Upper lobe of left lung (tissue), 6 donors: ENCODE measurements at regions not wholly inside any gene's neighbourhood (a gene's known extent, or its start where the extent isn't known, plus 50 kb on each side); places are given as distances from the start of the nearest gene placed in this dataset.

Experiments used
- ATAC-seq, 2 donors: fragments of 200-7000 bp; cut with Tn5 transposase; one replicate each; pipeline ENCODE4 v1.9.1; 2022; ENCODE audit warnings: mild to moderate bottlenecking in 2 of 2, moderate library complexity in 2 of 2; ENCODE audit not compliant: low FRiP score in 2 of 2
- DNase-seq, 2 donors: peaks; one replicate each; pipeline ENCODE4 v3.0.0-alpha.2; 2019 to 2020
- H3K27ac ChIP-seq, 4 donors: fragments of 200-600 bp; sonication (generic); one replicate each; pipeline ENCODE4 v1.5.1; 2016 to 2019
- H3K27me3 ChIP-seq, 4 donors: fragments of 200-600 bp; sonication (generic); one replicate each; pipeline ENCODE4 v1.5.1; 2017 to 2019
- H3K36me3 ChIP-seq, 4 donors: fragments of 200-600 bp; sonication (generic); one replicate each; pipeline ENCODE4 v1.5.1; 2016 to 2019
- H3K4me1 ChIP-seq, 4 donors: fragments of 200-600 bp; sonication (generic); one replicate each; pipeline ENCODE4 v1.5.1; 2018 to 2019
- H3K4me3 ChIP-seq, 4 donors: fragments of 200-600 bp; sonication (generic); one replicate each; pipeline ENCODE4 v1.5.1; 2017 to 2019; ENCODE audit warnings: mild to moderate bottlenecking in 2 of 4, moderate library complexity in 1 of 4
- H3K9me3 ChIP-seq, 4 donors: fragments of 200-600 bp; sonication (generic); one replicate each; pipeline ENCODE4 v1.5.1; 2018 to 2019
- EP300 ChIP-seq, 4 donors: sonication (generic); formaldehyde crosslinking; IDR thresholded peaks; one replicate each; pipeline ENCODE4 v1.5.1; 2017; ENCODE audit warnings: antibody characterized with exemption in 4 of 4, control low read depth in 2 of 4
- POLR2A ChIP-seq, 4 donors: fragments of 450-650 bp; IDR thresholded peaks; one replicate each; pipeline ENCODE4 v1.5.1; 2016 to 2017; ENCODE audit warnings: antibody characterized with exemption in 4 of 4, mild to moderate bottlenecking in 2 of 4
- POLR2AphosphoS5 ChIP-seq, 2 donors: sonication (generic); formaldehyde crosslinking; IDR thresholded peaks; one replicate each; pipeline ENCODE4 v1.5.1; 2017; ENCODE audit warnings: antibody characterized with exemption in 2 of 2
- WGBS, 2 donors: methylation state at CpG; one replicate each; pipeline ENCODE4 v1.1.5; 2017 to 2018; 5-methylcytosine and 5-hydroxymethylcytosine counted together
- TF ChIP-seq, protein P1 (sequence below), 6 experiments: fragments of 450-650 bp in 4 of 6; fragments of 200-600 bp in 2 of 6; sonication (generic) in 2 of 6; IDR thresholded peaks; one replicate each; pipeline ENCODE4 v1.5.1; 2016 to 2019; ENCODE audit warnings: antibody characterized with exemption in 6 of 6
- donor health status: DM: no; HTN: no; CAD: no; lungs with moderate emphysema.
- donor health status: DM: no; HTN: yes; CAD: no; lungs with severe emphysema.

DNA sequence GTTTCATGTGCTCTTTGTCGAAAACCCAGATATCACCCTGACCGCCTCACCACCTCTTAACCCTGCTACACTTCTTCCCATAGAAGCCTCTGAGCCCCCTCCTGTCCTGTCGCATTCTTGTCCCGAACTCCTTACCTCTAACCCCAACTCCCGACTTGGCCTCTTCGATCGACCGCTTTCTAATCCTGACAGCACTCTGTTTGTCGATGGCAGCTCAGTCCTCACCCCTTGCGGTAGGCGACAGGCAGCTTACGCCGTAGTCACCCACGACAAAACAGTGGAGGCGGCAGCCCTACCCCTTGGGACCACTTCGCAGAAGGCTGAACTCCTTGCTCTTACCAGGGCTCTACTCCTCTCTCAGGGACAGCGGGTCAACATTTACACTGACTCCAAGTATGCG is 961.7 kb downstream of the RPA4 start:
- TF ChIP-seq EP300 (IDR thresholded peaks at IDR 0.05) = no peak
- no peak for TF ChIP-seq POLR2A (IDR thresholded peaks at IDR 0.05)
- TF ChIP-seq, protein P1, sequence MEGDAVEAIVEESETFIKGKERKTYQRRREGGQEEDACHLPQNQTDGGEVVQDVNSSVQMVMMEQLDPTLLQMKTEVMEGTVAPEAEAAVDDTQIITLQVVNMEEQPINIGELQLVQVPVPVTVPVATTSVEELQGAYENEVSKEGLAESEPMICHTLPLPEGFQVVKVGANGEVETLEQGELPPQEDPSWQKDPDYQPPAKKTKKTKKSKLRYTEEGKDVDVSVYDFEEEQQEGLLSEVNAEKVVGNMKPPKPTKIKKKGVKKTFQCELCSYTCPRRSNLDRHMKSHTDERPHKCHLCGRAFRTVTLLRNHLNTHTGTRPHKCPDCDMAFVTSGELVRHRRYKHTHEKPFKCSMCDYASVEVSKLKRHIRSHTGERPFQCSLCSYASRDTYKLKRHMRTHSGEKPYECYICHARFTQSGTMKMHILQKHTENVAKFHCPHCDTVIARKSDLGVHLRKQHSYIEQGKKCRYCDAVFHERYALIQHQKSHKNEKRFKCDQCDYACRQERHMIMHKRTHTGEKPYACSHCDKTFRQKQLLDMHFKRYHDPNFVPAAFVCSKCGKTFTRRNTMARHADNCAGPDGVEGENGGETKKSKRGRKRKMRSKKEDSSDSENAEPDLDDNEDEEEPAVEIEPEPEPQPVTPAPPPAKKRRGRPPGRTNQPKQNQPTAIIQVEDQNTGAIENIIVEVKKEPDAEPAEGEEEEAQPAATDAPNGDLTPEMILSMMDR (IDR thresholded peaks at IDR 0.05) = no peak
- TF ChIP-seq POLR2AphosphoS5 (IDR thresholded peaks at IDR 0.05) = no peak
- 96 to 99% methylated on average over 17 to 18 of the region's 18 CpGs for WGBS, 2 donors
- no peaks in the 10 kb centered on the region for H3K36me3 ChIP-seq
- H3K4me3 ChIP-seq = no peak overlapping the region
- no peaks in the 10 kb centered on the region for H3K27me3 ChIP-seq
- H3K9me3 ChIP-seq = peaks cover 0 to 4% (median 0%) of the 10 kb centered on the region in 4 donors
- H3K4me1 ChIP-seq = no peaks in the 10 kb centered on the region
- ATAC-seq (no peak), DNase-seq (peak in 1 of 2 donors; percentile 1)
- H3K27ac ChIP-seq = no peak overlapping the region

DNA sequence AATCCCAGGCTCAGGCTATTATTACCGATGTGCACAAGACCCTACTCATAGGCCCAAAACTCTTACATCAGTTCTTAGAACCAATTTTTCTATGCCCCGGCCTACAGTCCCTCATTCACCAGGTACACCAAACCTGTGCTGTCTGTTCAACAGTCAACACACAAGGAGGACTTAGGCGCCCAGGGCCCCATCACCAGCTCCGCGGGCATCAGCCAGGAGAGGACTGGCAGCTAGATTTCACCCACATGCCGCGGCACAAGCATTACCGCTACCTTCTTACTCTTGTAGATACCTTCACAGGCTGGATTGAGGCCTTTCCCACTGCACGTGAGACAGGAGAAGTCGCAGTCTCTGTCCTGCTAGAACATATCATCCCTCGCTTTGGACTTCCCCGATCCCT is 962.5 kb downstream of the RPA4 start:
- no peaks in the 10 kb centered on the region for H3K4me1 ChIP-seq
- 94 to 100% methylated on average over 1 to 12 of the region's 12 CpGs for WGBS, 2 donors
- TF ChIP-seq POLR2AphosphoS5 (IDR thresholded peaks at IDR 0.05) = no peak
- no peak for TF ChIP-seq POLR2A (IDR thresholded peaks at IDR 0.05)
- TF ChIP-seq, protein P1 (IDR thresholded peaks at IDR 0.05) = no peak
- TF ChIP-seq EP300 (IDR thresholded peaks at IDR 0.05) = no peak
- H3K27me3 ChIP-seq = no peaks in the 10 kb centered on the region
- no peak for ATAC-seq
- H3K4me3 ChIP-seq = no peak overlapping the region
- H3K36me3 ChIP-seq = no peaks in the 10 kb centered on the region
- no peak overlapping the region for H3K27ac ChIP-seq
- peaks cover 0 to 4% (median 0%) of the 10 kb centered on the region in 4 donors for H3K9me3 ChIP-seq
- DNase-seq = peak in 1 of 2 donors; percentile 9

DNA sequence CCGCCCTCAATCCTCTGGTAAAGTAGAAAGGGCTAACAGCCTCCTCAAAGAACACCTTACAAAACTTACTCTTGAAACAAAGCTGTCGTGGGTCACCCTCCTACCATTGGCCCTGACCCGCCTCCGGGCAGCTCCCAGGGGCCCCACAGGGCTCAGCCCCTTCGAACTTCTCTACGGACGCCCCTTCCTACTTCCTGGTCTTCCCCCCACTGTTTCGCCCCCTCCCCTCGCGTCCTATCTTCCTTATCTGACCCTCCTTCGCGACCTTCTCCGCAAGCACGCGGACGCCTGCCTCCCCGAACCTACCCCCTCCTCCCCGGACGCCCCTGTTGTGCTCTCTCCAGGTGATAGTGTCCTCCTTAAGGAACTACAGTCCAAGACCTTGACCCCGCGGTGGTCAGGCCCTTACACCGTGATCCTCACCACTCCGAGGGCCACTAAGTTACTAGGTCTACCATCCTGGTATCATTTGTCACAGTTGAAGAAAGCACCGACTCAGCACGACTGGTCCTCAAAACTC is 963.1 kb downstream of the RPA4 start:
- Histone ChIP-seq H3K36me3 (no peaks in the 10 kb centered on the region), H3K27ac (no peak overlapping the region), H3K4me3 (no peak overlapping the region), H3K27me3 (no peaks in the 10 kb centered on the region), H3K9me3 (peaks cover 0 to 4% (median 0%) of the 10 kb centered on the region in 4 donors), H3K4me1 (no peaks in the 10 kb centered on the region)
- DNase-seq = peak in 1 of 2 donors; percentile 29
- TF ChIP-seq EP300 (IDR thresholded peaks at IDR 0.05) (no peak), POLR2A (IDR thresholded peaks at IDR 0.05) (no peak), POLR2AphosphoS5 (IDR thresholded peaks at IDR 0.05) (no peak)
- TF ChIP-seq, protein P1 (IDR thresholded peaks at IDR 0.05) = no peak
- ATAC-seq = no peak
- 96 to 98% methylated on average over 25 of the region's 25 CpGs for WGBS, 2 donors

DNA sequence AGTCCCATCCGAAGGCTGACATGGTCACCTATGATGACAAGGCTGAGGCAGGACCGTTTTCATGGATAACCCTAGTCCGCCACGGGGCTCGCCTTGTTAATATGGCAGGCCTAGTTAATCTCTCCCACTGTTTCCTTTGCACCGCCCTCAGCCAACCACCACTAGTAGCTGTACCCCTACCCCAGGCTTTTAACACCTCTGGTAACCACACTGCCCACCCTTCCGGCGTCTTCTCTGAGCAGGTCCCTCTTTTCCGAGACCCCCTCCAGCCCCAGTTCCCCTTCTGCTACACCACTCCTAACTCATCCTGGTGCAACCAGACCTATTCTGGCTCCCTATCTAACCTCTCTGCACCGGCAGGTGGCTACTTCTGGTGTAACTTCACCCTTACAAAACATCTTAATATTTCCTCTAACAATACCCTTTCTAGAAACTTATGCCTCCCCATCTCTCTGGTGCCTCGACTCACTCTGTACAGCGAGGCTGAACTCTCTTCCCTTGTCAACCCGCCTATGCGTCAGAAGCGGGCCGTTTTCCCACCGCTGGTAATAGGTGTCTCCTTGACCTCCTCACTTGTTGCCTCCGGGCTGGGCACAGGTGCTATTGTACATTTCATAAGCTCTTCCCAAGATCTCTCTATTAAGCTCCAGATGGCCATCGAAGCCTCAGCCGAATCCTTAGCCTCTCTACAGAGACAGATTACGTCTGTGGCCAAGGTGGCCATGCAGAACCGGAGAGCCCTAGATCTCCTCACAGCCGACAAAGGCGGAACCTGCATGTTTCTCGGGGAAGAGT is 964.4 kb downstream of the RPA4 start:
- H3K9me3 ChIP-seq = no peaks in the 10 kb centered on the region
- H3K27me3 ChIP-seq = no peaks in the 10 kb centered on the region
- H3K36me3 ChIP-seq = no peaks in the 10 kb centered on the region
- H3K27ac ChIP-seq = no peak overlapping the region
- ATAC-seq (no peak), DNase-seq (no peak)
- no peak overlapping the region for H3K4me3 ChIP-seq
- no peak for TF ChIP-seq POLR2AphosphoS5 (IDR thresholded peaks at IDR 0.05)
- TF ChIP-seq, protein P1 (IDR thresholded peaks at IDR 0.05) = no peak
- no peak for TF ChIP-seq EP300 (IDR thresholded peaks at IDR 0.05)
- no peak for TF ChIP-seq POLR2A (IDR thresholded peaks at IDR 0.05)
- WGBS, 2 donors = 92% methylated on average over 21 to 25 of the region's 25 CpGs
- H3K4me1 ChIP-seq = no peaks in the 10 kb centered on the region
